Ascending aorta (tissue), 2 donors: ENCODE measurements at regions not wholly inside any gene's neighbourhood (a gene's known extent, or its start where the extent isn't known, plus 50 kb on each side); places are given as distances from the start of the nearest gene placed in this dataset.

ENCODE experiments used
- DNase-seq, 2 donors: peaks; one replicate each; pipeline ENCODE4 v3.0.0-alpha.2; 2019; ENCODE audit warnings: low spot score in 2 of 2
- H3K27ac ChIP-seq, 2 donors: fragments of 200-600 bp; sonication (generic); one replicate each; pipeline ENCODE4 v1.5.1; 2016 to 2017; ENCODE audit warnings: mild to moderate bottlenecking in 1 of 2
- H3K27me3 ChIP-seq: fragments of 200-600 bp; sonication (generic); one replicate; pipeline ENCODE4 v1.5.1; 2017
- H3K36me3 ChIP-seq, 2 donors: fragments of 200-600 bp; sonication (generic); one replicate each; pipeline ENCODE4 v1.5.1; 2016
- H3K4me1 ChIP-seq, 2 donors: fragments of 200-600 bp; sonication (generic); one replicate each; pipeline ENCODE4 v1.5.1; 2016 to 2017; ENCODE audit warnings: mild to moderate bottlenecking in 1 of 2
- H3K4me3 ChIP-seq, 2 donors: fragments of 200-600 bp; sonication (generic); one replicate each; pipeline ENCODE4 v1.5.1; 2016 to 2017; ENCODE audit warnings: mild to moderate bottlenecking in 1 of 2
- H3K9me3 ChIP-seq, 2 donors: fragments of 200-600 bp; sonication (generic); one replicate each; pipeline ENCODE4 v1.5.1; 2016
- intact Hi-C: fragments of 100-400 bp; cut with DNase I; formaldehyde crosslinking; loops from one replicate; pipeline ENCODE4 v1.15.1; 2023
- TF ChIP-seq, protein P1 (sequence below), 3 experiments: fragments of 200-600 bp in 2 of 3; fragments of 450-650 bp in 1 of 3; sonication (generic) in 2 of 3; IDR thresholded peaks; one replicate each; pipeline ENCODE4 v1.5.1; 2016 to 2019; ENCODE audit warnings: antibody characterized with exemption in 3 of 3, mild to moderate bottlenecking in 1 of 3, moderate library complexity in 1 of 3

DNA sequence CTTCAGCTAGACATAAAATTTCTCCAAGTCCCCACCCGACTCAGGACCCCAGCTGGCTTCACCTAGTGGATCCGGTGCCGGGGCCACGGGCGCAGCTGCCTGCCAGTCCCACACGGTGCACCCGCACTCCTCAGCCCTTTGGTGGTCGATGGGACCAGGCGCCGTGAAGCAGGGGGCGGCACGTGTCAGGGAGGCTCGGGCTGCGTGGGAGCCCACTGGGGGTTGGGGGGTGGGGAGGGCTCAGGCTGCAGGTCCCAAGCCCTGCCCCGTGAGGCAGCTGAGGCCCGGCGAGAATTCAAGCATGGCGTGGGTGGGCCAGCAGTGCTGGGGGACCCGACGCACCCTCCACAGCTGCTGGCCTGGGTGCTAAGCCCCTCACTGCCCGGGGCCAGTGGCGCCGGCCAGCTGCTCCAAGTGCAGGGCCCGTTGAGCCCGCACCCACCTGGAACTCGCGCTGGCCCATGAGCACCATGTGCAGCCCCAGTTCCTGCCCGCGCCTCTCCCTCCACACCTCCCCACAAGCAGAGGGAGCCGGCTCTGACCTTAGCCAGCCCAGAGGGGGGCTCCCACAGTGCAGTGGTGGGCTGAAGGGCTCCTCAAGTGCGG lies 747.0 kb downstream of the FAM181B start:
- DNase-seq: no peak
- H3K27ac ChIP-seq: no peak overlapping the region
- peaks cover 0 to 7% of the 10 kb centered on the region in 2 donors for H3K4me1 ChIP-seq
- H3K4me3 ChIP-seq: no peak overlapping the region
- TF ChIP-seq, protein P1, sequence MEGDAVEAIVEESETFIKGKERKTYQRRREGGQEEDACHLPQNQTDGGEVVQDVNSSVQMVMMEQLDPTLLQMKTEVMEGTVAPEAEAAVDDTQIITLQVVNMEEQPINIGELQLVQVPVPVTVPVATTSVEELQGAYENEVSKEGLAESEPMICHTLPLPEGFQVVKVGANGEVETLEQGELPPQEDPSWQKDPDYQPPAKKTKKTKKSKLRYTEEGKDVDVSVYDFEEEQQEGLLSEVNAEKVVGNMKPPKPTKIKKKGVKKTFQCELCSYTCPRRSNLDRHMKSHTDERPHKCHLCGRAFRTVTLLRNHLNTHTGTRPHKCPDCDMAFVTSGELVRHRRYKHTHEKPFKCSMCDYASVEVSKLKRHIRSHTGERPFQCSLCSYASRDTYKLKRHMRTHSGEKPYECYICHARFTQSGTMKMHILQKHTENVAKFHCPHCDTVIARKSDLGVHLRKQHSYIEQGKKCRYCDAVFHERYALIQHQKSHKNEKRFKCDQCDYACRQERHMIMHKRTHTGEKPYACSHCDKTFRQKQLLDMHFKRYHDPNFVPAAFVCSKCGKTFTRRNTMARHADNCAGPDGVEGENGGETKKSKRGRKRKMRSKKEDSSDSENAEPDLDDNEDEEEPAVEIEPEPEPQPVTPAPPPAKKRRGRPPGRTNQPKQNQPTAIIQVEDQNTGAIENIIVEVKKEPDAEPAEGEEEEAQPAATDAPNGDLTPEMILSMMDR (IDR thresholded peaks at IDR 0.05): no peak
- H3K9me3 ChIP-seq: no peaks in the 10 kb centered on the region
- H3K27me3 ChIP-seq: no peaks in the 10 kb centered on the region
- intact Hi-C loops: no loop called here
- H3K36me3 ChIP-seq: no peaks in the 10 kb centered on the region

DNA sequence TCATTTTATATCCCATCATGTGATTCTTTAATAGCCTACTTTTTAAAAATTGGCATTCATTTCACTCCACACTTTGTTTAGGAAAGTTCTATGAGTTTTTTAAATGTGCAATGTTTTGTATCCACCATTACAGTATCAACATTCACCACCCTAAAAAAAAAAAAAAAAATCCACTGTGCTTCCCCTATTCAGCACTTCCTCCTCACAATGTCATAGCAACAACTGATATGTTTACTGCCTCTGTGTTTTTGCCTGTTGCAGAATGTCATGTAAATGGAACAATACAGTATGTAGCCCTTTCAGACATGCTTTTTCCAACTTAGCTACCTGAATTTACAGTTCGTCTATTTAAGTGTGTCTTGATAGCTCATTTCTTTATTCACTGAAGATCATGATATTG lies 754.2 kb downstream of the FAM181B start:
- intact Hi-C loops: no loop called here
- H3K4me1 ChIP-seq: no peaks in the 10 kb centered on the region
- no peak for DNase-seq

DNA sequence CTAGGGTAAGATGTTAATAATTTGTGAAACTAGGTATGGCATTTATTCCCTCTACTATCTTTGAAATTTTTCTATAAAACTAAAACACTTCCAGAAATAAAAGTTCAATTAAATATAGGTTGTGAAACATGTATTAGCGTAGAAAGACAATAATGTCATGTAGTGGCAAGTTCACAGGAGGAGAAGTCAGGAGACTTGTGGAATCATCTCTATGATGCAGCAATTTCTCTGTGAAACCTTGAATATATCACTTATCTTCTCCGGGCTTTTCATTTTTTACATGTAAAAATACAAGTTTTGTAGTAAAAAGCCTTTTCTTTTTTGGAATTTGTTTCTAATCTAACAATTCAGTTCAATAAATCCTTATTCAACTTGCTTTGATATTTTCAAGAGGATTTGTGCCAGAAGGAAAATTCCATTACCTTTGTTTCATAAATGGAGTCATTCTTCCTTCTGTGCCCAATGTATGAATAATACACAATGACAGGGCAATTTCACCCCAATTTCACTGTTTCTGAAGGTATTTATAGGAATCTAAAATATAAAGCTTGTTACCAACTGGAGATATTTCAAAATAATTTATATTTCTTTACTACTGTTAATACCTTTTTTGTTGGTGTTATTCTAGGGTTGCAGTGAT lies 758.3 kb downstream of the FAM181B start:
- H3K4me1 ChIP-seq: no peaks in the 10 kb centered on the region
- intact Hi-C loops: no loop called here
- no peaks in the 10 kb centered on the region for H3K36me3 ChIP-seq
- no peak for DNase-seq
- H3K9me3 ChIP-seq: peaks cover 0 to 10% of the 10 kb centered on the region in 2 donors
- H3K27me3 ChIP-seq: no peaks in the 10 kb centered on the region
- H3K27ac ChIP-seq: no peak overlapping the region
- TF ChIP-seq, protein P1 (IDR thresholded peaks at IDR 0.05): no peak
- H3K4me3 ChIP-seq: no peak overlapping the region

More for the DNA sequence above, 754.2 kb downstream of the FAM181B start:
- H3K27me3 ChIP-seq: no peaks in the 10 kb centered on the region
- H3K27ac ChIP-seq: no peak overlapping the region
- H3K9me3 ChIP-seq: peaks cover 0 to 10% of the 10 kb centered on the region in 2 donors
- no peaks in the 10 kb centered on the region for H3K36me3 ChIP-seq
- no peak overlapping the region for H3K4me3 ChIP-seq
- TF ChIP-seq, protein P1 (IDR thresholded peaks at IDR 0.05): no peak

- peaks cover 0 to 12% of the 10 kb centered on the region in 2 donors for H3K4me1 ChIP-seq
- H3K27me3 ChIP-seq: no peaks in the 10 kb centered on the region
- TF ChIP-seq, protein P1 (IDR thresholded peaks at IDR 0.05): no peak
- no peak overlapping the region for H3K4me3 ChIP-seq
- intact Hi-C loops: no loop called here
- H3K36me3 ChIP-seq: no peaks in the 10 kb centered on the region
- DNase-seq: no peak
- no peak overlapping the region for H3K27ac ChIP-seq
- H3K9me3 ChIP-seq: no peaks in the 10 kb centered on the region
Measured at GRCh38 chr11:81970886-81971285, 762.8 kb downstream of the FAM181B start.

DNA sequence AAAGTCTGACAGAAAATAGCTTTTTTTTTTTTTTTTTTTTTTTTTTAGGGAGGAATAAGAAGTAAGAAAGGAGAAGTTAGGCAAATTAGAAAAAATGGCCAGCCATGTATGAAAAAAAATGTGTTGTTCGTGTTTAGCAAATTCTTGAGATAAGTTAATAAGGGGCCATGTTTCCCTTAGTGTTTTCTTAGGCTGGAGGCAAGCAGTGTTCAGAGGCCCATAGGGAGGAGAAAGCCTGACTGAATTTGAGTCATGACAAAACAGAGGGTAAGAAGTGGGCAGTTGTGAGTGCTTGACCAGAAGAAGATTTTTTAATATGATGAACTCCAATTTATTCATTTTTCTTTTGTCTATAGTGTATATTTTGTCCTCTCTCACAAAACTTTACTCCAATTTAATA lies 766.4 kb downstream of the FAM181B start:
- intact Hi-C loops: no loop called here
- TF ChIP-seq, protein P1 (IDR thresholded peaks at IDR 0.05): no peak

More for the DNA sequence above, 766.4 kb downstream of the FAM181B start:
- peak overlapping the region; percentile 20 to 58 for H3K27ac ChIP-seq
- H3K27me3 ChIP-seq: no peaks in the 10 kb centered on the region
- no peak overlapping the region for H3K4me3 ChIP-seq
- H3K4me1 ChIP-seq: peaks cover 0 to 12% of the 10 kb centered on the region in 2 donors
- H3K9me3 ChIP-seq: no peaks in the 10 kb centered on the region
- no peak for DNase-seq
- H3K36me3 ChIP-seq: no peaks in the 10 kb centered on the region
